Keratinocyte (primary cell): ENCODE measurements at regions not wholly inside any gene's neighbourhood (a gene's known extent, or its start where the extent isn't known, plus 50 kb on each side); places are given as distances from the start of the nearest gene placed in this dataset.

Experiments used
- DNase-seq: peaks from one replicate; pipeline ENCODE4 v3.0.0-alpha.2; 2011; ENCODE audit warnings: low read depth, missing footprints, low spot score
- FAIRE-seq: peaks from 2 replicates; lab custom pipeline; 2011; peaks lifted over from hg19 to GRCh38; lab: Jason Lieb, UNC
- H2AFZ ChIP-seq: 2 replicates; pipeline ENCODE4 v1.6.0; 2012; ENCODE audit warnings: low read length, control low read depth, inconsistent platforms; ENCODE audit not compliant: control insufficient read depth
- H3K27ac ChIP-seq: 2 replicates; pipeline ENCODE4 v1.5.1; 2011; ENCODE audit warnings: low read length; ENCODE audit not compliant: control insufficient read depth, insufficient read depth
- H3K27me3 ChIP-seq: 3 replicates; pipeline ENCODE4 v1.6.0; 2011; ENCODE audit warnings: low read length; ENCODE audit not compliant: control insufficient read depth, insufficient read depth; ENCODE audit errors: extremely low read depth
- H3K36me3 ChIP-seq, 2 experiments: 2 replicates in 1 of 2; 3 replicates in 1 of 2; pipeline ENCODE4 v1.5.1; 2011; ENCODE audit warnings: low read length in 2 of 2, mild to moderate bottlenecking in 1 of 2; ENCODE audit not compliant: control insufficient read depth in 2 of 2, insufficient read depth in 2 of 2; ENCODE audit errors: extremely low read depth in 1 of 2
- H3K4me1 ChIP-seq: 3 replicates; pipeline ENCODE4 v1.5.1; 2011; ENCODE audit warnings: low read length; ENCODE audit not compliant: control insufficient read depth, insufficient read depth; ENCODE audit errors: extremely low read depth
- H3K4me2 ChIP-seq: 3 replicates; pipeline ENCODE4 v1.6.0; 2011; ENCODE audit warnings: low read depth, low read length; ENCODE audit not compliant: control insufficient read depth, insufficient read depth; ENCODE audit errors: extremely low read depth
- H3K4me3 ChIP-seq, 3 experiments: fragments of 200-600 bp in 1 of 3; sonication (generic) in 1 of 3; 2 replicates in 2 of 3; 3 replicates in 1 of 3; pipeline ENCODE4 v1.5.1; 2011 to 2016; ENCODE audit warnings: low read length in 3 of 3, mild to moderate bottlenecking in 3 of 3, control low read depth in 2 of 3, inconsistent platforms in 1 of 3, low read depth in 1 of 3, mixed read lengths in 1 of 3, mixed run types in 1 of 3, moderate library complexity in 1 of 3; ENCODE audit not compliant: control insufficient read depth in 2 of 3, insufficient read depth in 2 of 3; ENCODE audit errors: extremely low read depth in 1 of 3
- H3K79me2 ChIP-seq: 2 replicates; pipeline ENCODE4 v1.6.0; 2012; ENCODE audit warnings: low read length; ENCODE audit not compliant: control insufficient read depth, insufficient read depth
- H3K9ac ChIP-seq: 3 replicates; pipeline ENCODE4 v1.6.0; 2011; ENCODE audit warnings: low read length; ENCODE audit not compliant: control insufficient read depth, insufficient read depth; ENCODE audit errors: extremely low read depth
- H3K9me1 ChIP-seq: 3 replicates; pipeline ENCODE4 v1.6.0; 2011; ENCODE audit warnings: low read length; ENCODE audit not compliant: control insufficient read depth, insufficient read depth; ENCODE audit errors: extremely low read depth
- H3K9me3 ChIP-seq: 2 replicates; pipeline ENCODE4 v1.5.1; 2012; ENCODE audit warnings: low read depth, low read length; ENCODE audit not compliant: control insufficient read depth
- H4K20me1 ChIP-seq: 3 replicates; pipeline ENCODE4 v1.6.0; 2011; ENCODE audit warnings: low read length; ENCODE audit not compliant: control insufficient read depth, insufficient read depth; ENCODE audit errors: extremely low read depth
- EZH2 ChIP-seq: IDR thresholded peaks from one replicate; pipeline ENCODE4 v1.6.1; 2012; ENCODE audit warnings: inconsistent platforms, mild to moderate bottlenecking, low read length, moderate library complexity
- dilution Hi-C: fragments of 300-500 bp; cut with MboI; formaldehyde crosslinking; loops from one replicate; pipeline ENCODE4 v1.7.0; 2020; ENCODE audit warnings: low sequenced_read_pairs; ENCODE audit not compliant: extremely low pct_ligation_motif_present
- TF ChIP-seq, protein P1 (sequence below), 3 experiments: IDR thresholded peaks in 1 of 3; conservative IDR thresholded peaks in 1 of 3; optimal IDR thresholded peaks in 1 of 3; 2 replicates in 2 of 3; 3 replicates in 1 of 3; pipeline versions ENCODE3 to v1.5.1; 2011; ENCODE audit warnings: low read length in 3 of 3, mild to moderate bottlenecking in 3 of 3, moderate library complexity in 2 of 3, control low read depth in 1 of 3, inconsistent platforms in 1 of 3; ENCODE audit not compliant: insufficient read depth in 2 of 3; ENCODE audit errors: extremely low read depth in 1 of 3

DNA sequence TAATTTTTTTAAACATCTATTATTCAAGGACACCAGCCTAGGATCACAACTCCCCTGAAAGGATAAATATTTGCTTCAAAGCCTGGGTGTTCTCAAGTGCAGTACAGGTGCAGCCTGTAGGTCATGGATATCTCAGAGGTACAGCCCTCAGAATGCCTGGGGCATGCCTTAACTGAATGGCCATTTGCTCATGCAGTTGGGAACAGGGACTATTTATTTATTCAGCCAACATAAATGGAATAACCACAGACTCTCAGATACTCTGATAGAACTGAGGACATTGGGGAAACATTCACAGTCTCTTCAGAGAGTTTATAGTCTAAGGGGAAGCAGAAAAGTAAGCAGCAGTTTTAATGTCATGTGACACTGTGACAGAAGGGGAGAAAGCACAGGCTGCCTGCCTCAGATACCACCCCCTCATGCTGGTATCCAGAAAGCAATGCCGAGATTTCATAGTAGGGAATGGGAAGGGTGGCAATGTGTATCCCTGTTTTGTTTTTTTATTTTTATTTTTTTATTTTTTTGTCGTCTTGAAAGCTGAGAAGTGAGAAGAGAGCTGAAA, 112.6 kb downstream of the MACIR start:
- Histone ChIP-seq H3K4me1 (no peaks in the 10 kb centered on the region), H3K9me3 (no peaks in the 10 kb centered on the region), H3K4me3 (no peak overlapping the region), H3K36me3 (no peaks in the 10 kb centered on the region), H3K9me1 (no peaks in the 10 kb centered on the region), H3K79me2 (no peaks in the 10 kb centered on the region), H3K4me2 (no peak overlapping the region), H3K27me3 (no peaks in the 10 kb centered on the region), H4K20me1 (no peaks in the 10 kb centered on the region), H3K27ac (no peak overlapping the region), H2AFZ (no peak overlapping the region), H3K9ac (no peak overlapping the region)
- TF ChIP-seq EZH2, result no peak
- TF ChIP-seq, protein P1, sequence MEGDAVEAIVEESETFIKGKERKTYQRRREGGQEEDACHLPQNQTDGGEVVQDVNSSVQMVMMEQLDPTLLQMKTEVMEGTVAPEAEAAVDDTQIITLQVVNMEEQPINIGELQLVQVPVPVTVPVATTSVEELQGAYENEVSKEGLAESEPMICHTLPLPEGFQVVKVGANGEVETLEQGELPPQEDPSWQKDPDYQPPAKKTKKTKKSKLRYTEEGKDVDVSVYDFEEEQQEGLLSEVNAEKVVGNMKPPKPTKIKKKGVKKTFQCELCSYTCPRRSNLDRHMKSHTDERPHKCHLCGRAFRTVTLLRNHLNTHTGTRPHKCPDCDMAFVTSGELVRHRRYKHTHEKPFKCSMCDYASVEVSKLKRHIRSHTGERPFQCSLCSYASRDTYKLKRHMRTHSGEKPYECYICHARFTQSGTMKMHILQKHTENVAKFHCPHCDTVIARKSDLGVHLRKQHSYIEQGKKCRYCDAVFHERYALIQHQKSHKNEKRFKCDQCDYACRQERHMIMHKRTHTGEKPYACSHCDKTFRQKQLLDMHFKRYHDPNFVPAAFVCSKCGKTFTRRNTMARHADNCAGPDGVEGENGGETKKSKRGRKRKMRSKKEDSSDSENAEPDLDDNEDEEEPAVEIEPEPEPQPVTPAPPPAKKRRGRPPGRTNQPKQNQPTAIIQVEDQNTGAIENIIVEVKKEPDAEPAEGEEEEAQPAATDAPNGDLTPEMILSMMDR (optimal IDR thresholded peaks at IDR 0.05 in 1 of 3, IDR thresholded peaks at IDR 0.05 in 1 of 3, conservative IDR thresholded peaks at IDR 0.05 in 1 of 3; ENCODE audit: extremely low read depth in 1 of 3, insufficient read depth in 2 of 3, low read length in 3 of 3), result no peak
- FAIRE-seq, result no peak
- dilution Hi-C loops, result no loop called here
- DNase-seq, result no peak

DNA sequence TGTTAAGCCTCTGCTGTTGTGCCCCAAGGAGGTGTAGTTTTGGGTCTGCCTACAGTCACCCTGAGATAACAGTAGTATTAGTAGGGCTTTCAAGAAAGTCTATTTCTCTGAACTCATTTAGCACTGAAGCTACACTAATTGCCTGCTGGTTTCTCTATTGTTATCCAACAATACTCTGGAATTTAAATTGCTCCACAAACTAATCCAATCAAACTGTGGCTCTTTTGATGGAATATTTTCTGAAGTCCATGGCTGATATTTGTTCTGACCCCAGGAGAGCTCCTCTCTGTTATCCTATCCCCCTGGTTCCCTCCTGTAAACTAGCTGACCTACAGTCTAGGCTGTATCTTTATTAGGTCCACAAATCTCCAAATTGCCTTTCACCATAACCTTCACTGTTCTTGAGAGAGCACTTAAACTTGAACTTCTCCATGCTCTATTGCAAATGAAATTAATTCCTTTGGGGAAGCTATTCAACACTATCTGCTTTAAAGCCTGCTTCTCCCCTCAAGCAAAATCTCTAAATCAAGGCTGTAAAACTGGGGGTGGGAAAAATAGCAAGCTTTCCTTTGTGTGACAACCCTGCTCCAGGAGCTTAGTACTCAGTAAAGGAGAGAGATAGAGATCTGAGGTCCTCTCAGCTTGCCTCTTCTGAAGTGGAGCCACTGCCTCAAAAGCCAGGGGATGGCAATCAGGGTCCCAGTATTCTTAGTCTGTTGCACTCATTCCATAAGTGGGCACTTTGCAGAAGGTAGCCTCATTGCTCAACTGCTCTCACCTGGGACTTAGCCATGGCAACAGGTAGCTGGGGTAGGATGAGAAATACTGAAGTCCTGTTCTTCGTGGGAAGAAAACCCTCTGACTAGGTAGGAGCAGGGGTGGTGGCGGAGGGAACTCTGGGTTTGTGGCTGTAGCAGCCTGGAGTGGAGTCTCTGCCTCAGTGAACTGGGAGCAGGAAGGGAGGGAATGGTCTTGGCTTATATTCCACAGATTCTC, 110.9 kb downstream of the MACIR start:
- FAIRE-seq, result no peak
- Histone ChIP-seq H3K4me2 (no peak overlapping the region), H3K4me3 (no peak overlapping the region), H3K9ac (no peak overlapping the region), H4K20me1 (no peaks in the 10 kb centered on the region), H3K36me3 (no peaks in the 10 kb centered on the region), H2AFZ (no peak overlapping the region), H3K79me2 (no peaks in the 10 kb centered on the region), H3K9me1 (no peaks in the 10 kb centered on the region), H3K27ac (no peak overlapping the region), H3K4me1 (no peaks in the 10 kb centered on the region), H3K9me3 (no peaks in the 10 kb centered on the region), H3K27me3 (no peaks in the 10 kb centered on the region)
- no peak for TF ChIP-seq EZH2
- TF ChIP-seq, protein P1 (optimal IDR thresholded peaks at IDR 0.05 in 1 of 3, IDR thresholded peaks at IDR 0.05 in 1 of 3, conservative IDR thresholded peaks at IDR 0.05 in 1 of 3; ENCODE audit: extremely low read depth in 1 of 3, insufficient read depth in 2 of 3, low read length in 3 of 3), result no peak
- dilution Hi-C loops, result no loop called here
- DNase-seq, result no peak
